Tibial nerve (tissue), 3 donors: ENCODE measurements at regions not wholly inside any gene's neighbourhood (a gene's known extent, or its start where the extent isn't known, plus 50 kb on each side); places are given as distances from the start of the nearest gene placed in this dataset.

ENCODE experiments used
- CTCF ChIP-seq, 5 experiments: fragments of 200-600 bp in 3 of 5; fragments of 450-650 bp in 2 of 5; sonication (generic) in 3 of 5; IDR thresholded peaks; one replicate each; pipeline ENCODE4 v1.5.1; 2016 to 2019; ENCODE audit warnings: antibody characterized with exemption in 5 of 5, mild to moderate bottlenecking in 3 of 5, moderate library complexity in 2 of 5
- POLR2A ChIP-seq, 2 donors: fragments of 450-650 bp; IDR thresholded peaks; one replicate each; pipeline ENCODE4 v1.6.1; 2017; ENCODE audit warnings: antibody characterized with exemption in 2 of 2, mild to moderate bottlenecking in 2 of 2, moderate library complexity in 2 of 2

- TF ChIP-seq POLR2A (IDR thresholded peaks at IDR 0.05) (no peak), CTCF (IDR thresholded peaks at IDR 0.05) (no peak)
These were observed 89.3 kb downstream of the MAD2L1 start for GRCh38 chr4:119977076-119977940.
